ENCODE measurements at regions not wholly inside any gene's neighbourhood (a gene's known extent, or its start where the extent isn't known, plus 50 kb on each side); places are given as distances from the start of the nearest gene placed in this dataset.

- no peak for TF ChIP-seq POLR2AphosphoS5 (IDR thresholded peaks at IDR 0.05; ENCODE audit: low read depth, low read length)
These were observed 223.7 kb upstream of the ZMIZ1 start for GRCh38 chr10:78844960-78845607.

GRCh38 chr10:78846071-78846470 lies 222.7 kb upstream of the ZMIZ1 start:
- TF ChIP-seq REST (IDR thresholded peaks at IDR 0.05; ENCODE audit: insufficient read depth in 1 of 2, low read depth in 2 of 2, low read length in 2 of 2) (no peak), SIN3A (IDR thresholded peaks at IDR 0.05; ENCODE audit: borderline replicate concordance, insufficient read depth, low read length) (no peak), POLR2AphosphoS5 (IDR thresholded peaks at IDR 0.05; ENCODE audit: low read depth, low read length) (no peak), TAF1 (IDR thresholded peaks at IDR 0.05; ENCODE audit: borderline replicate concordance, insufficient read depth, low read length) (no peak), FOXP2 (optimal IDR thresholded peaks at IDR 0.05; ENCODE audit: borderline replicate concordance, extremely low read depth, extremely low read length, insufficient read depth) (no peak)

GRCh38 chr10:78846760-78847159 lies 222.0 kb upstream of the ZMIZ1 start:
- no peak for TF ChIP-seq FOXP2 (optimal IDR thresholded peaks at IDR 0.05; ENCODE audit: borderline replicate concordance, extremely low read depth, extremely low read length, insufficient read depth)
- TF ChIP-seq SIN3A (IDR thresholded peaks at IDR 0.05; ENCODE audit: borderline replicate concordance, insufficient read depth, low read length): no peak
- no peak for TF ChIP-seq REST (IDR thresholded peaks at IDR 0.05; ENCODE audit: insufficient read depth in 1 of 2, low read depth in 2 of 2, low read length in 2 of 2)
- no peak for TF ChIP-seq TAF1 (IDR thresholded peaks at IDR 0.05; ENCODE audit: borderline replicate concordance, insufficient read depth, low read length)
- no peak for TF ChIP-seq POLR2AphosphoS5 (IDR thresholded peaks at IDR 0.05; ENCODE audit: low read depth, low read length)

- TF ChIP-seq FOXP2 (optimal IDR thresholded peaks at IDR 0.05; ENCODE audit: borderline replicate concordance, extremely low read depth, extremely low read length, insufficient read depth) (no peak), POLR2AphosphoS5 (IDR thresholded peaks at IDR 0.05; ENCODE audit: low read depth, low read length) (no peak), TAF1 (IDR thresholded peaks at IDR 0.05; ENCODE audit: borderline replicate concordance, insufficient read depth, low read length) (no peak)
These were observed 221.3 kb upstream of the ZMIZ1 start for GRCh38 chr10:78847485-78847884.

- no peak for TF ChIP-seq TAF1 (IDR thresholded peaks at IDR 0.05; ENCODE audit: borderline replicate concordance, insufficient read depth, low read length)
- no peak for TF ChIP-seq SIN3A (IDR thresholded peaks at IDR 0.05; ENCODE audit: borderline replicate concordance, insufficient read depth, low read length)
- no peak for TF ChIP-seq FOXP2 (optimal IDR thresholded peaks at IDR 0.05; ENCODE audit: borderline replicate concordance, extremely low read depth, extremely low read length, insufficient read depth)
- no peak for TF ChIP-seq POLR2AphosphoS5 (IDR thresholded peaks at IDR 0.05; ENCODE audit: low read depth, low read length)
- TF ChIP-seq REST (IDR thresholded peaks at IDR 0.05; ENCODE audit: insufficient read depth in 1 of 2, low read depth in 2 of 2, low read length in 2 of 2): no peak
These were observed 219.7 kb upstream of the ZMIZ1 start for GRCh38 chr10:78849115-78849514.

GRCh38 chr10:78849731-78850130 lies 219.0 kb upstream of the ZMIZ1 start:
- TF ChIP-seq SIN3A (IDR thresholded peaks at IDR 0.05; ENCODE audit: borderline replicate concordance, insufficient read depth, low read length): no peak
- no peak for TF ChIP-seq REST (IDR thresholded peaks at IDR 0.05; ENCODE audit: insufficient read depth in 1 of 2, low read depth in 2 of 2, low read length in 2 of 2)
- no peak for TF ChIP-seq FOXP2 (optimal IDR thresholded peaks at IDR 0.05; ENCODE audit: borderline replicate concordance, extremely low read depth, extremely low read length, insufficient read depth)
- TF ChIP-seq TAF1 (IDR thresholded peaks at IDR 0.05; ENCODE audit: borderline replicate concordance, insufficient read depth, low read length): no peak
- no peak for TF ChIP-seq POLR2AphosphoS5 (IDR thresholded peaks at IDR 0.05; ENCODE audit: low read depth, low read length)
